GM12878 (cell line): ENCODE measurements at regions not wholly inside any gene's neighbourhood (a gene's known extent, or its start where the extent isn't known, plus 50 kb on each side); places are given as distances from the start of the nearest gene placed in this dataset.

Source experiments
- ATAC-seq: fragments of 200-7000 bp; cut with Tn5 transposase; 3 replicates; pipeline ENCODE4 v1.9.1; 2020; ENCODE audit warnings: mild to moderate bottlenecking, moderate library complexity
- BruUV-seq: library from RNA; stranded (reverse); fragments of 400-500 nt; replicated peaks from 2 replicates; lab custom pipeline; 2021; lab: Mats Ljungman, UMichigan
- CTCF ChIA-PET: fragments of 300-600 bp; sonication (Branson Sonifier 250); formaldehyde crosslinking; extraction: SDS; loops from one replicate; lab custom pipeline; 2021; ENCODE audit warnings: inconsistent platforms; lab: Yijun Ruan, JAX
- POLR2A ChIA-PET: fragments of 350-600 bp; formaldehyde crosslinking; extraction: SDS; loops from one replicate; lab custom pipeline; 2021; ENCODE audit warnings: inconsistent platforms; lab: Charles Lee
- RAD21 ChIA-PET: fragments of 300-600 bp; sonication (Branson Sonifier 250); formaldehyde crosslinking; loops from one replicate; lab custom pipeline; 2023; ENCODE audit warnings: antibody characterized with exemption; ENCODE audit not compliant: unreplicated experiment; lab: Charles Lee
- SMC1A ChIA-PET: fragments of 300-600 bp; sonication (Branson Sonifier 250); formaldehyde crosslinking; loops from one replicate; lab custom pipeline; 2023; ENCODE audit not compliant: unreplicated experiment, uncharacterized antibody; lab: Charles Lee
- DNase-seq: peaks from one replicate; pipeline ENCODE4 v3.0.0-alpha.2; 2011; ENCODE audit warnings: low read depth, low spot score
- FAIRE-seq: peaks from 3 replicates; lab custom pipeline; 2011; peaks lifted over from hg19 to GRCh38; lab: Jason Lieb, UNC
- H2AFZ ChIP-seq: 2 replicates; pipeline ENCODE4 v1.6.0; 2011; ENCODE audit warnings: low read depth, low read length, control low read depth; ENCODE audit not compliant: control insufficient read depth
- H3K27ac ChIP-seq: 2 replicates; pipeline ENCODE4 v1.5.1; 2011; ENCODE audit warnings: control low read depth; ENCODE audit not compliant: control insufficient read depth, insufficient read depth
- H3K27me3 ChIP-seq, 2 experiments: replicated peaks in 1 of 2; 2 replicates each; pipeline versions ENCODE4 v1.6.0 to v1.6.1; 2011; ENCODE audit warnings: low read length in 1 of 2; ENCODE audit not compliant: control insufficient read depth in 2 of 2, insufficient read depth in 2 of 2
- H3K36me3 ChIP-seq, 2 experiments: 2 replicates each; pipeline ENCODE4 v1.5.1; 2011; ENCODE audit warnings: low read length in 1 of 2; ENCODE audit not compliant: control insufficient read depth in 2 of 2, insufficient read depth in 2 of 2
- H3K4me1 ChIP-seq: 2 replicates; pipeline ENCODE4 v1.6.1; 2011; ENCODE audit warnings: mild to moderate bottlenecking, low read length, moderate library complexity, mixed read lengths; ENCODE audit not compliant: control insufficient read depth, insufficient read depth
- H3K4me2 ChIP-seq: 2 replicates; pipeline ENCODE4 v1.6.0; 2011; ENCODE audit warnings: control low read depth; ENCODE audit not compliant: control insufficient read depth, insufficient read depth
- H3K4me3 ChIP-seq: fragments of 200-600 bp; sonication (generic); 2 replicates; pipeline ENCODE4 v1.5.1; 2016
- H3K79me2 ChIP-seq: 2 replicates; pipeline ENCODE4 v1.6.0; 2011; ENCODE audit warnings: low read length; ENCODE audit not compliant: control insufficient read depth, insufficient read depth
- H3K9ac ChIP-seq: 2 replicates; pipeline ENCODE4 v1.8.0; 2011; ENCODE audit warnings: low read length, control low read depth, mixed read lengths; ENCODE audit not compliant: control insufficient read depth, insufficient read depth
- H3K9me3 ChIP-seq: replicated peaks from 3 replicates; pipeline ENCODE4 v1.5.1; 2011; ENCODE audit warnings: mild to moderate bottlenecking, low read length; ENCODE audit not compliant: control insufficient read depth, insufficient read depth
- H4K20me1 ChIP-seq: 2 replicates; pipeline ENCODE4 v1.6.0; 2011; ENCODE audit not compliant: control insufficient read depth, insufficient read depth
- ASH2L ChIP-seq: fragments of 300-600, 200-600 bp; sonication (generic); IDR thresholded peaks from 2 replicates; pipeline ENCODE4 v1.6.1; 2017; ENCODE audit warnings: low read depth, mild to moderate bottlenecking, borderline replicate concordance
- BMI1 ChIP-seq: fragments of 450-650 bp; IDR thresholded peaks from 2 replicates; pipeline ENCODE4 v1.6.1; 2016; ENCODE audit warnings: mild to moderate bottlenecking, moderate library complexity, borderline replicate concordance
- CBX3 ChIP-seq: fragments of 200-600 bp; sonication (generic); IDR thresholded peaks from 2 replicates; pipeline ENCODE4 v1.6.1; 2016; ENCODE audit warnings: low read depth, borderline replicate concordance
- CREB1 ChIP-seq: IDR thresholded peaks from 2 replicates; pipeline ENCODE4 v1.6.1; 2012; ENCODE audit warnings: low read depth, mild to moderate bottlenecking, inconsistent platforms
- KDM1A ChIP-seq: fragments of 200-600 bp; sonication (generic); IDR thresholded peaks from 2 replicates; pipeline ENCODE4 v1.6.1; 2016; ENCODE audit warnings: borderline replicate concordance
- NFXL1 ChIP-seq: fragments of 450-650 bp; IDR thresholded peaks from 2 replicates; pipeline ENCODE4 v1.6.1; 2017; ENCODE audit warnings: antibody characterized with exemption, mild to moderate bottlenecking, borderline replicate concordance
- NKRF ChIP-seq: fragments of 450-650 bp; conservative IDR thresholded peaks from 2 replicates; pipeline ENCODE4 v1.6.1; 2017; ENCODE audit warnings: mild to moderate bottlenecking, moderate library complexity
- TARDBP ChIP-seq: IDR thresholded peaks from 2 replicates; pipeline ENCODE4 v1.6.1; 2016; ENCODE audit warnings: borderline replicate concordance
- WGBS: methylation state at CpG from one replicate; pipeline ENCODE4 v1.1.6; 2016; ENCODE audit warnings: low lambda C conversion rate; ENCODE audit not compliant: insufficient replicate concordance, insufficient coverage; ENCODE audit errors: missing lambda C conversion rate; 5-methylcytosine and 5-hydroxymethylcytosine counted together
- in situ Hi-C: fragments of 300-500 bp; cut with MboI; formaldehyde crosslinking; loops from 9 replicates; pipeline ENCODE4 v1.14.3; 2018; ENCODE audit warnings: mixed read lengths
- intact Hi-C: fragments of 100-400 bp; cut with micrococcal nuclease; formaldehyde crosslinking; loops from one replicate; pipeline ENCODE4 v1.14.2; 2022; ENCODE audit not compliant: unreplicated experiment

GRCh38 chr11:26030399-26030798 is 301.5 kb upstream of the ANO3 start:
- H3K4me1 ChIP-seq: peaks cover 6% of the 10 kb centered on the region; the same call in 1 of the 2 replicates
- intact Hi-C loops (no loop called here), in situ Hi-C loops (no loop called here)
- H2AFZ ChIP-seq: no peak overlapping the region
- 67% methylated on average over 3 of the region's 3 CpGs for WGBS
- FAIRE-seq: no peak
- no peaks in the 10 kb centered on the region for H3K9me3 ChIP-seq
- H3K27me3 ChIP-seq: no peaks in the 10 kb centered on the region
- CTCF ChIA-PET: no interaction called here
- BruUV-seq: no TSS peak
- RAD21 ChIA-PET: no interaction called here
- H3K27ac ChIP-seq: no peak overlapping the region
- H3K4me3 ChIP-seq: no peak overlapping the region
- POLR2A ChIA-PET: no interaction called here
- DNase-seq: no peak
- no peaks in the 10 kb centered on the region for H4K20me1 ChIP-seq
- ATAC-seq: no peak
- SMC1A ChIA-PET: no interaction called here
- H3K79me2 ChIP-seq: no peaks in the 10 kb centered on the region
- no peaks in the 10 kb centered on the region for H3K36me3 ChIP-seq
- H3K4me2 ChIP-seq: no peak overlapping the region
- no peak overlapping the region for H3K9ac ChIP-seq
- TF ChIP-seq ASH2L: no peak
- TF ChIP-seq CREB1: no peak
- TF ChIP-seq KDM1A: no peak
- no peak for TF ChIP-seq TARDBP
- no peak for TF ChIP-seq NKRF
- no peak for TF ChIP-seq CBX3
- no peak for TF ChIP-seq NFXL1
- no peak for TF ChIP-seq BMI1
